SJSA1 (cell line): ENCODE measurements at regions not wholly inside any gene's neighbourhood (a gene's known extent, or its start where the extent isn't known, plus 50 kb on each side); places are given as distances from the start of the nearest gene placed in this dataset.

Experiments
- DNase-seq, 2 experiments: peaks; one replicate each; pipeline ENCODE4 v3.0.0-alpha.2; 2015 to 2020; ENCODE audit warnings: low spot score in 2 of 2, low read depth in 1 of 2
- H3K27ac ChIP-seq: fragments of 250-450 bp; sonication (Bioruptor Pico); 2 replicates; pipeline ENCODE4 v1.5.1; 2020; ENCODE audit warnings: mild to moderate bottlenecking, moderate library complexity
- H3K27me3 ChIP-seq: fragments of 250-450 bp; sonication (Bioruptor Pico); replicated peaks from 2 replicates; pipeline ENCODE4 v1.5.1; 2020; ENCODE audit warnings: mild to moderate bottlenecking, moderate library complexity
- H3K36me3 ChIP-seq: fragments of 250-450 bp; sonication (Bioruptor Pico); 2 replicates; pipeline ENCODE4 v1.5.1; 2020; ENCODE audit warnings: mild to moderate bottlenecking
- H3K4me1 ChIP-seq: fragments of 250-450 bp; sonication (Bioruptor Pico); replicated peaks from 2 replicates; pipeline ENCODE4 v1.6.1; 2021; ENCODE audit warnings: mild to moderate bottlenecking
- H3K4me3 ChIP-seq: fragments of 250-450 bp; sonication (Bioruptor Pico); 2 replicates; pipeline ENCODE4 v1.5.1; 2020; ENCODE audit warnings: mild to moderate bottlenecking
- H3K9me3 ChIP-seq: fragments of 250-450 bp; sonication (Bioruptor Pico); replicated peaks from 2 replicates; pipeline ENCODE4 v1.5.1; 2020; ENCODE audit warnings: mild to moderate bottlenecking

DNA sequence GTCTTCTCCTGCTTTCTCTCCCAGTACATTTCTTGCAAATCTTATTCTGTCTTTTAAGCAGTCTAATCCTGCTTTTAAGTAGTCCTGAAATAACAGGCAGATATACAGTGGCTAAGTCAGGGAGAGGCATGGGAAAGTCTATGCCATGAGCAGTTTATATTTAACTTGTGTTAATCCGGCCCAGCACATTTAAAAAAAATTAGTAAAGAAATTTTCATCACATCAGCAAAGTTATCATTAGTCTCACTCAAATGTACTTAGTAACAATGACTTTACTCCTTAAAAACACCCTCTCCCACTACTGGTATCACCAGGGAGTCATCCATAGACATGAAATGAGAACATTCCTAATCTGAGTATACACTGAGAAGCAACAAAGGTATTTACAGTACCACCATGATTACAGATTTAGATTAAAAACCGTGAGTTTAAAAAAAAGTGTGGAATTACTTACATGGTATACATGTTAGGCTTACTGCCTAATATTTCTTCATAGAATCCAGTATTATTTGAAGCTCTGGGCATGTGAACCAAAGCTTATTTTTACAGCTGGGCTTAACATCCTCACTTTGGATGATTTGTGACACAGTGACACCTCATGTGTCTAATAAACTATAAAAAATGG, 75.9 kb upstream of the DAB2 start:
- Histone ChIP-seq H3K9me3 (no peaks in the 10 kb centered on the region), H3K27me3 (no peaks in the 10 kb centered on the region), H3K4me1 (peaks cover 39% of the 10 kb centered on the region), H3K4me3 (no peak overlapping the region), H3K36me3 (no peaks in the 10 kb centered on the region), H3K27ac (peak overlapping the region; percentile 67)
- no peak for DNase-seq

DNA sequence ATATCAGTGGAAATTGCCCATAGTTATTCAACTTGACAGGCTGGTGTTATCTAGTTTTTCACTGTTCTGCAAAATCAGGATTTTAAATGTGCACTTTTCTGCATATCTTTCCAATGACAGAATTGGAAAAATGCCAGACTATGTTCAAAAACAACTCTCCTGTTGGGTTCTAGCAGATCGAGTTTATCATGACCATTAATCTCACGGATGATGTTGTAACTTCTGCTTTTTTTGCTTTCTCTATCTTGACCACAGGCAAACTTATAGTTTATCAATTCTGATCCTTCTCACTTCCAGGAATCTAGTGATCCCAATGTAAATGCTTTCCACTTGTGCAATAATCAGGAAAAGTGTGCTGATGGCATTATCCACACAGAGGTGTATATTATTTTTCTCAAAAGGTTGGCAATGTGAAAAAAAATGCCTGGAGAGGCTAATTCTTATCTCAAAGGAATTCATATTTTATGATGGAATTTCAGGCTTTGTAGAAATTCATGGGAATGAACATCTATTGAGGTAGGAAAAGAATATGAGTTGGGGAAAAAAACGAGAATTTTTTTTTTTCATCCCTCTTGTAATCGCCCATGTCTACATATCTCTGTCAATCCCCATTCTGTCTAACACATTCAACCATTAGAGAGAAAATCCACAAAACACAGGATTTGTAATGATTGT, 73.6 kb upstream of the DAB2 start:
- Histone ChIP-seq H3K9me3 (no peaks in the 10 kb centered on the region), H3K4me3 (no peak overlapping the region), H3K27ac (no peak overlapping the region), H3K36me3 (no peaks in the 10 kb centered on the region), H3K27me3 (no peaks in the 10 kb centered on the region), H3K4me1 (peaks cover 36% of the 10 kb centered on the region)
- no peak for DNase-seq

DNA sequence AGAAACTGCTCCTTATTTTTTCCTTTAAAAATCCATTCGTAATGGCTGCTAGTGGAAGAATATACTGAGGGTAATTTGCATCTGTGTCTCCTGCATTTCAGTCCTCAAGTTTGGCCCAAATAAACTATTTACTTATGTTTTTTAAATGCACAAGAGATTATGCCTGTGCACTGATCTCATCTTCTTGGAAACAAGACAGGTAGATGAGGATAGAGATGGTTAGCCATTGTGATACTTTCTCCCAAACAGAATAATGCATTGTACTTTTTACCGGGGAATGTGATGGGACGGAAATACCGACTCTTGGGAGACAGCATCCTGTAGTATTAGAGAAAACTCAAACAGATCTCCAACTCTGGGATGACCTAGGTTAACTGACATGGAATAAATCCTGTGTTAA, 72.5 kb upstream of the DAB2 start:
- no peak overlapping the region for H3K4me3 ChIP-seq
- H3K36me3 ChIP-seq = no peaks in the 10 kb centered on the region
- no peak for DNase-seq
- H3K27me3 ChIP-seq = no peaks in the 10 kb centered on the region
- H3K27ac ChIP-seq = no peak overlapping the region
- no peaks in the 10 kb centered on the region for H3K9me3 ChIP-seq
- peaks cover 27% of the 10 kb centered on the region for H3K4me1 ChIP-seq

- Histone ChIP-seq H3K9me3 (no peaks in the 10 kb centered on the region; the same call in 1 of the 2 replicates), H3K36me3 (no peaks in the 10 kb centered on the region), H3K27me3 (no peaks in the 10 kb centered on the region), H3K4me1 (peaks cover 6% of the 10 kb centered on the region), H3K4me3 (no peak overlapping the region), H3K27ac (no peak overlapping the region)
- no peak for DNase-seq
Observed at GRCh38 chr5:39495227-39495626, 70.4 kb upstream of the DAB2 start.

DNA sequence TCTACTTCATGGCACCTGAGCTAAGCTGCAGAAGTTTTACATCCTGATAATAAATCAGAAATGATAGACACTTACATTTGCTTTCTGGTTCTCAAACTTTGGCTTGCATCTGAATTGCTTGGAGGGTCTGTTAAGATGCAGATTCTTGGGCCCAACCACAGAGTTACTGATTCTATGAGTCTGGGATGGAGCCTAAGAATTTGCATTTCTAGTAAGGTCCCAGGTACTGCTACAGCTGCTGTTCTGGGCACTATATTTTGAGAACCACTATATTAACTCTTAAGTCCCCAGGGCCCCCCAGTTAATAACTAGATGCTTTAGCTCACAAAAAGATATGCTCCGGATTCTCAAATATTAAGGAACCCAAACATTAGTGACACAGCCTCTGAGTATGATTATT, 69.8 kb upstream of the DAB2 start:
- no peak for DNase-seq
- Histone ChIP-seq H3K9me3 (no peaks in the 10 kb centered on the region; the same call in 1 of the 2 replicates), H3K27me3 (no peaks in the 10 kb centered on the region), H3K4me3 (no peak overlapping the region), H3K4me1 (peaks cover 6% of the 10 kb centered on the region), H3K36me3 (no peaks in the 10 kb centered on the region), H3K27ac (no peak overlapping the region)

- peaks cover 6% of the 10 kb centered on the region for H3K4me1 ChIP-seq
- DNase-seq = no peak
- no peak overlapping the region for H3K27ac ChIP-seq
- H3K27me3 ChIP-seq = no peaks in the 10 kb centered on the region
- H3K36me3 ChIP-seq = no peaks in the 10 kb centered on the region
- no peak overlapping the region for H3K4me3 ChIP-seq
- no peaks in the 10 kb centered on the region; the same call in 1 of the 2 replicates for H3K9me3 ChIP-seq
Observed at GRCh38 chr5:39494107-39494510, 69.3 kb upstream of the DAB2 start.

GRCh38 chr5:39491210-39491609, 66.4 kb upstream of the DAB2 start:
- Histone ChIP-seq H3K27ac (no peak overlapping the region), H3K4me1 (no peaks in the 10 kb centered on the region; the same call in 1 of the 2 replicates), H3K36me3 (no peaks in the 10 kb centered on the region), H3K27me3 (no peaks in the 10 kb centered on the region), H3K4me3 (no peak overlapping the region), H3K9me3 (no peaks in the 10 kb centered on the region; the same call in 1 of the 2 replicates)
- DNase-seq = no peak

GRCh38 chr5:39489263-39489662, 64.5 kb upstream of the DAB2 start:
- Histone ChIP-seq H3K36me3 (no peaks in the 10 kb centered on the region), H3K27me3 (no peaks in the 10 kb centered on the region), H3K4me1 (no peaks in the 10 kb centered on the region; the same call in 1 of the 2 replicates), H3K9me3 (no peaks in the 10 kb centered on the region; the same call in 1 of the 2 replicates), H3K4me3 (no peak overlapping the region), H3K27ac (no peak overlapping the region)
- DNase-seq = no peak

GRCh38 chr5:39486790-39487189, 62.0 kb upstream of the DAB2 start:
- no peak for DNase-seq
- Histone ChIP-seq H3K4me1 (no peaks in the 10 kb centered on the region), H3K27me3 (no peaks in the 10 kb centered on the region), H3K9me3 (no peaks in the 10 kb centered on the region; the same call in 1 of the 2 replicates), H3K4me3 (no peak overlapping the region), H3K27ac (no peak overlapping the region), H3K36me3 (no peaks in the 10 kb centered on the region)

GRCh38 chr5:39486361-39486760, 61.6 kb upstream of the DAB2 start:
- Histone ChIP-seq H3K27ac (no peak overlapping the region), H3K4me3 (no peak overlapping the region), H3K27me3 (no peaks in the 10 kb centered on the region), H3K36me3 (no peaks in the 10 kb centered on the region), H3K4me1 (no peaks in the 10 kb centered on the region), H3K9me3 (no peaks in the 10 kb centered on the region; the same call in 1 of the 2 replicates)
- DNase-seq = no peak

- no peak for DNase-seq
- no peaks in the 10 kb centered on the region for H3K27me3 ChIP-seq
- H3K9me3 ChIP-seq = no peaks in the 10 kb centered on the region
- H3K4me1 ChIP-seq = no peaks in the 10 kb centered on the region
- no peak overlapping the region for H3K4me3 ChIP-seq
- H3K27ac ChIP-seq = no peak overlapping the region
- H3K36me3 ChIP-seq = no peaks in the 10 kb centered on the region
Observed at GRCh38 chr5:39485079-39485478, 60.3 kb upstream of the DAB2 start.

DNA sequence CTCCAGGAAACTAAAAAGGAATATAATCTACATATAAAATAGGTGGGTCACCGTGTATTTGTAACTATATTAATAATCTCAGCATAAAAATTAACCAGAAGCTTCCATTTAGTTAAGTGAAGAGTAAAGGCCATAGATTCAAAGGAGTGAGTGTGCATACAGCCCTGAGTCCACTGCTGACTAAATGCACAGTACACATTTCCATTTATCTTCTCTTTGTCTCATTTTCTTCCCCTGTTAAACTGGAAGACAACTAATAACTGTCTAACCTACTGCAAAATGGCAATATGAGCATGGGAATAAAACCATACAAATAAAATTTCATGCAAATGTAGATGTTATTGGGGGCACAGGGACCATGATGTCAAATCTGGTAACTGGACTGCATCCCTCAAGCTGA, 59.9 kb upstream of the DAB2 start:
- no peak for DNase-seq
- H3K4me1 ChIP-seq = no peaks in the 10 kb centered on the region
- no peaks in the 10 kb centered on the region for H3K9me3 ChIP-seq
- no peak overlapping the region for H3K4me3 ChIP-seq
- no peak overlapping the region for H3K27ac ChIP-seq
- no peaks in the 10 kb centered on the region for H3K27me3 ChIP-seq
- no peaks in the 10 kb centered on the region for H3K36me3 ChIP-seq

DNA sequence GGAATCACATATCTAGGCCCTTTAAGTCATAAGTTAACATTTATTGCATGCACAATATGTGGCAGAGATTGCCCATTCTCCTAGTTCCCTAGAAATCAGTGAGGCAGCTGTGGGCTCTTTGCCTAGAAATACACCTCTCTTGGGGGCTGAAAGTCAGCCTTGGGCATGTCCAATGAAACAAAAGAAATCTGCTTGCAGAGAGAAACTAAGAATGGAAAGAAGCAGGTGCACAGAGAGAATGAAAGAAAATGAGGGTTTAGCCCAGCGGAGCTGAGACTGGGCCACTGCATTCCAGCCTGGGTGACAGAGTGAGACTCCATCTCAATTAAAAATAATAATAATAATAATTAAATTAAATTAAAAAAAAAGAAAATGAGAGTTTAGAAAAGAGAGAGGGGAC, 57.3 kb upstream of the DAB2 start:
- H3K9me3 ChIP-seq = no peaks in the 10 kb centered on the region
- H3K27me3 ChIP-seq = no peaks in the 10 kb centered on the region
- H3K4me3 ChIP-seq = no peak overlapping the region
- no peaks in the 10 kb centered on the region for H3K36me3 ChIP-seq
- H3K4me1 ChIP-seq = peaks cover 10% of the 10 kb centered on the region
- H3K27ac ChIP-seq = no peak overlapping the region
- no peak for DNase-seq

DNA sequence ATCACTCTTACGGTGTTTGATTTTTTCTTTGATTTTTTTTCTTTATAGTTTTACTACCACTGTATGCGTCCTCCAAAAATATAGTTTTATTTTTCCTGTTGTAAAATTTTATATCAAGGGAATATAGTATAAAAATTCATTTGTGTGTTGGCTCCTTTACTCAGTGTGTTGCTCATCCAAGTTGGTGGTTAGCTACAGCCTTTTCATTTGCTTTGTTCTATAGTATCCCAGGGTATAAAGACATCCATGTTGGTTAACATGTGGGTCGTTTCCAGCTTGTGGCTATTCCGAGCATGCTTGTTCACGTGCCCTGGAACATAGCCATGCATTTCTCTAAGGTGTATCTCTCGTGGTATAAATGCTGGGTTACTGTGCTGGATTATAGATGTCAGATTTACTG, 54.8 kb upstream of the DAB2 start:
- no peak overlapping the region for H3K27ac ChIP-seq
- no peaks in the 10 kb centered on the region for H3K27me3 ChIP-seq
- H3K36me3 ChIP-seq = no peaks in the 10 kb centered on the region
- no peak for DNase-seq
- peaks cover 26% of the 10 kb centered on the region for H3K4me1 ChIP-seq
- H3K4me3 ChIP-seq = no peak overlapping the region
- no peaks in the 10 kb centered on the region for H3K9me3 ChIP-seq
